Lung (tissue), 11 donors: ENCODE measurements at regions not wholly inside any gene's neighbourhood (a gene's known extent, or its start where the extent isn't known, plus 50 kb on each side); places are given as distances from the start of the nearest gene placed in this dataset.

Experiments used
- ATAC-seq: fragments of 200-7000 bp; cut with Tn5 transposase; one replicate; pipeline ENCODE4 v1.9.1; 2020; ENCODE audit warnings: moderate number of reproducible peaks; ENCODE audit not compliant: insufficient read depth, low FRiP score
- DNase-seq, 3 donors: peaks; one replicate each; pipeline ENCODE4 v3.0.0-alpha.2; 2013 to 2017
- H3K27ac ChIP-seq, 2 donors: one replicate each; pipeline ENCODE4 v1.5.1; 2013; ENCODE audit warnings: mild to moderate bottlenecking in 2 of 2, moderate library complexity in 2 of 2, control low read depth in 1 of 2, inconsistent platforms in 1 of 2, low read depth in 1 of 2, low read length in 1 of 2
- H3K27me3 ChIP-seq, 3 donors: one replicate each; pipeline ENCODE4 v1.5.1; 2013; ENCODE audit warnings: low read length in 2 of 3; ENCODE audit not compliant: control insufficient read depth in 3 of 3, insufficient read depth in 3 of 3
- H3K36me3 ChIP-seq, 4 donors: one replicate each; pipeline ENCODE4 v1.5.1; 2013; ENCODE audit warnings: low read length in 4 of 4, mild to moderate bottlenecking in 1 of 4, moderate library complexity in 1 of 4; ENCODE audit not compliant: control insufficient read depth in 4 of 4, insufficient read depth in 4 of 4
- H3K4me1 ChIP-seq, 5 donors: one replicate each; pipeline ENCODE4 v1.5.1; 2013; ENCODE audit warnings: low read length in 5 of 5, mild to moderate bottlenecking in 2 of 5, moderate library complexity in 1 of 5; ENCODE audit not compliant: control insufficient read depth in 5 of 5, insufficient read depth in 5 of 5
- H3K4me3 ChIP-seq: one replicate; pipeline ENCODE4 v1.5.1; 2013; ENCODE audit warnings: mild to moderate bottlenecking, control low read depth, moderate library complexity
- H3K9ac ChIP-seq, 2 donors: one replicate each; pipeline ENCODE4 v1.5.1; 2013; ENCODE audit warnings: low read length in 2 of 2, control low read depth in 1 of 2; ENCODE audit not compliant: insufficient read depth in 1 of 2
- H3K9me3 ChIP-seq, 4 donors: one replicate each; pipeline ENCODE4 v1.5.1; 2013; ENCODE audit warnings: low read length in 3 of 4, mild to moderate bottlenecking in 1 of 4, moderate library complexity in 1 of 4; ENCODE audit not compliant: control insufficient read depth in 4 of 4, insufficient read depth in 3 of 4
- WGBS, 2 donors: extraction: QIAGEN DNeasy Blood & Tissue Kit; methylation state at CpG; one replicate each; pipeline ENCODE4 v1.1.7; 2013; 5-methylcytosine and 5-hydroxymethylcytosine counted together
- TF ChIP-seq, protein P1 (sequence below): IDR thresholded peaks from 2 replicates; pipeline ENCODE4 v1.5.1; 2012; ENCODE audit warnings: mild to moderate bottlenecking; ENCODE audit errors: control extremely low read depth, extremely low read depth
- donor health status: control.
- donor health status: control.
- donor health status: Bipolar disorder and iron deficiency.
- donor health status: healthy.
- donor health status: DM: yes; HTN: yes; CAD: no.

DNA sequence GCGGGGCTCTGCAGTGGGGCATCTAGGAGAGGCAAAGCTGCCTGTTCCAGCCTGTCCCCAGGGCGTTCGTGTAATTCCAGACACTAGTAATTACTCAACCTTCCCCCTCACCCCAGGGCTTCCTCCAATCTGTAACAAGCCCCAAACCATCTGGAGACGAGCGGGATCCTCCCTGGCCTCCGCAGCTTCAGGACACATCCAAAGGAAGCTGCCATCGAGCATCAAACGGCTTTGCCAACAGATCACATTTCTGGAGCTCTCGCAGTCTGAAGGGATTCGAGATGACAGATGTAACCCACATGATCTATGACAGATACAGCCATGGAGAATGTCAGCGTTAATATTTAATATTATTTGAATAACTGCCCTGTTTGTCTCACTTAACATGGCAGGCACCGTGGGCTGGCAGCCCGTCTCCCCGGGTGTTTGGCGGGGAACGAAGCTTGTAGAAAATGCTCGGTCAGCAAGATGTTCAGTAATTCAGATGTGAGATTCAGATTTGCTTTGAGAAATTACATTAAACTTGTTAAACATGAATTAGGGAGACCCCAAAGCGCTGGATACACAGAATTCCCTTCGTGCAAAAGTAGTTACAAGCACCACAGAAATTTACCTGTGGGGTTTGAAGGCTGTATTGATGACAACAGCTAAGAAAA is 108.5 kb upstream of the C7orf33 start:
- Histone ChIP-seq H3K27me3 (no peaks in the 10 kb centered on the region), H3K9ac (no peak overlapping the region), H3K36me3 (no peaks in the 10 kb centered on the region), H3K27ac (no peak overlapping the region), H3K9me3 (no peaks in the 10 kb centered on the region), H3K4me3 (no peak overlapping the region), H3K4me1 (peaks cover 0 to 7% (median 0%) of the 10 kb centered on the region in 5 donors)
- DNase-seq = peak in 2 of 3 donors; percentile 4 to 18
- ATAC-seq = no peak
- WGBS, 2 donors = 81 to 86% methylated on average over 19 of the region's 19 CpGs
- TF ChIP-seq, protein P1, sequence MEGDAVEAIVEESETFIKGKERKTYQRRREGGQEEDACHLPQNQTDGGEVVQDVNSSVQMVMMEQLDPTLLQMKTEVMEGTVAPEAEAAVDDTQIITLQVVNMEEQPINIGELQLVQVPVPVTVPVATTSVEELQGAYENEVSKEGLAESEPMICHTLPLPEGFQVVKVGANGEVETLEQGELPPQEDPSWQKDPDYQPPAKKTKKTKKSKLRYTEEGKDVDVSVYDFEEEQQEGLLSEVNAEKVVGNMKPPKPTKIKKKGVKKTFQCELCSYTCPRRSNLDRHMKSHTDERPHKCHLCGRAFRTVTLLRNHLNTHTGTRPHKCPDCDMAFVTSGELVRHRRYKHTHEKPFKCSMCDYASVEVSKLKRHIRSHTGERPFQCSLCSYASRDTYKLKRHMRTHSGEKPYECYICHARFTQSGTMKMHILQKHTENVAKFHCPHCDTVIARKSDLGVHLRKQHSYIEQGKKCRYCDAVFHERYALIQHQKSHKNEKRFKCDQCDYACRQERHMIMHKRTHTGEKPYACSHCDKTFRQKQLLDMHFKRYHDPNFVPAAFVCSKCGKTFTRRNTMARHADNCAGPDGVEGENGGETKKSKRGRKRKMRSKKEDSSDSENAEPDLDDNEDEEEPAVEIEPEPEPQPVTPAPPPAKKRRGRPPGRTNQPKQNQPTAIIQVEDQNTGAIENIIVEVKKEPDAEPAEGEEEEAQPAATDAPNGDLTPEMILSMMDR = no peak

DNA sequence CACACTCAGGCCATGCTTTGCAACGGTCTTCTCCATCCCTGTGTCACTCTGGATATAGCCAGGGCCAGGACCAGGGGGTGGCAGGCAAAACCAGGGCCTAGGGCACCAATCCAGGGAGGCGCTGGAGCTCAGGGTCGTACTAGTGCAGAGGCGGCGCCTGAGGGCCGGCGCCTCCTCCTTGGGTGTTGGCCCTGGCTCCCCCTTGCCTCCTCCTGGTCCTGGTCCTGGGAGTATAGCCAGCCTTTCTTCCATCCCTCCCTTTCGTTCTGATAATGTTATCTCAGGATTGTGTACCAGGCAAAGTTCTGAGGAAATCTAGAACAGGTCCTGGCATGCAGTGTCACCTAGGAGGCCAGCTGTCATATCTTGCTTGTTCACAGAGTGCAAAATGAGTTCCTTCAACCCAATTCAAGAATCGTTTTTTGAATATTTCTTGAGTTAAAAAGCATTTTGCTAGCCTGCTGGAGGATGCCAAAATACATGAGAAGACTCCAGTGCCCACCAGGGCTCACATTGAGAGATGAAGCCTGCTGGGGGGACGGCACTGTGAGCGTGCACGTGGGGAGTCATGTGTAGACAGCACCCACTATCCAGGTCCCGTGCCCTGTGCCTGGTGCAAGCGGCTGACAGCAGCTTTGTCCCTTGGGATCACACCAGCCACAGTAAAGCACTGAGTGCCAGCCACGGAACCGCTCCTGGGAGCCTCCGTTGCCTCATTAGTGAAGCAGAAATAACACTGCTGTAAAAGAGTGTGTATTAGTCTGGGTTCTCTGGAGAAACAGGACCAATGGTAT is 106.9 kb upstream of the C7orf33 start:
- no peak overlapping the region for H3K4me3 ChIP-seq
- H3K9me3 ChIP-seq = no peaks in the 10 kb centered on the region
- no peak for DNase-seq
- H3K36me3 ChIP-seq = no peaks in the 10 kb centered on the region
- H3K27me3 ChIP-seq = no peaks in the 10 kb centered on the region
- ATAC-seq = no peak
- 84 to 93% methylated on average over 17 of the region's 17 CpGs for WGBS, 2 donors
- TF ChIP-seq, protein P1 = no peak
- H3K27ac ChIP-seq = no peak overlapping the region
- H3K9ac ChIP-seq = no peak overlapping the region
- peaks cover 0 to 7% (median 0%) of the 10 kb centered on the region in 5 donors for H3K4me1 ChIP-seq

DNA sequence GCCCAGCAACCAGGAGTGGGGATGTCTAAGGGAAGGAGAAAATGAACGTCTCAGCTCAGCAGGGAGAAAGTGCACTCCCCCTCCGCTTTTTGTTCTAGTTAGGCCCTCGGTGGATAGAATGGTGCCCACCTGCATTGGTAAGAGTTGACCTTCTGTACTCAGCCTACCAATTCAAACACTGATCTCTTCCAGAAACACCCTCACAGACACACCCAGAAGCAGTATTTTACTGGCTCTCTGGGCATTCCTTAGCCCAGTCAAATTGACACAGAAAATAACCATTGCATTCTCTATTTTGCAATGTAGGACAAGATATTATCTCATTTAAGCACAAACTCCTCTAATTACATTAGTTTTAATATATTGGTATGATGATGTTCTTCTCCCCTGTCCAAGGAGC is 106.1 kb upstream of the C7orf33 start:
- H3K27me3 ChIP-seq = no peaks in the 10 kb centered on the region
- TF ChIP-seq, protein P1 = no peak
- ATAC-seq = no peak
- no peaks in the 10 kb centered on the region for H3K9me3 ChIP-seq
- H3K36me3 ChIP-seq = no peaks in the 10 kb centered on the region
- no peak overlapping the region for H3K27ac ChIP-seq
- no peak overlapping the region for H3K9ac ChIP-seq
- DNase-seq = no peak
- no peak overlapping the region for H3K4me3 ChIP-seq
- 81 to 92% methylated on average over 3 of the region's 3 CpGs for WGBS, 2 donors
- peaks cover 0 to 7% (median 0%) of the 10 kb centered on the region in 5 donors for H3K4me1 ChIP-seq
